D721Med (cell line): ENCODE measurements at regions not wholly inside any gene's neighbourhood (a gene's known extent, or its start where the extent isn't known, plus 50 kb on each side); places are given as distances from the start of the nearest gene placed in this dataset.

Source experiments
- DNase-seq: peaks from one replicate; pipeline ENCODE4 v3.0.0; 2011; ENCODE audit warnings: low spot score; ENCODE audit not compliant: insufficient read length
- FAIRE-seq: peaks from 2 replicates; lab custom pipeline; 2011; peaks lifted over from hg19 to GRCh38; lab: Jason Lieb, UNC
- TF ChIP-seq, protein P1 (sequence below): IDR thresholded peaks from 2 replicates; pipeline ENCODE4 v1.5.1; 2012; ENCODE audit warnings: mild to moderate bottlenecking, control low read depth; ENCODE audit not compliant: insufficient read depth; ENCODE audit errors: missing control alignments

DNA sequence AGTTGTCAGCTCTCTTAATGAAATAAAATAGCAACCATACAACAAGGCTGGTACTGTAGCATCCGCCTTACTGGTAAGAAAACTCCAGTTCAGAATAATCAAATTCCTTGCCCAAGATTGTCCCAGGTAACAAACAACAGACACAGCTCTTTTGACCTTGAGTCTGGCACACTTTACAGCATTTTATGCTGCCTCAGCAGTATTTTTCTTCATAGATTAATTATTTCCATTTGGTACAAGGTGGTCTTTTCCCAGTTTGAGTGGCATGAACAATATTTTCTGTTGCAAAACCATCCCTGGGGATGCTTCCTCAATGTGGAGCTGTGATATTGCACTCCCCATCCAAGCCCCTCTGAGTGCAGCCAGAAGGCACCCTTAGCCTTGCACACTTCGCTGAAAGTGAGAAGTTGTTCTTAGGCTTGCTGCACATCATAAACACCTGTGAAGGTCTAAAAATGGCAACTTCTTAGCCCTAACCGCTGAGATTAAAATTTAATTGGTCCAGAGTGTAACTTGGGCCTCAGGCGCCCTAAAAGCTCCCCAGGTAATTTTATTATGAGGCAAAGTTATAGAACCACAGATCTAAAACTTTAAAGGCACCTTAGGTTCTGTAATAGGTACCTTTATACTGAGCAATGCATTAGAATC is 523.3 kb downstream of the CMPK2 start:
- no peak for FAIRE-seq
- DNase-seq, result no peak
- TF ChIP-seq, protein P1, sequence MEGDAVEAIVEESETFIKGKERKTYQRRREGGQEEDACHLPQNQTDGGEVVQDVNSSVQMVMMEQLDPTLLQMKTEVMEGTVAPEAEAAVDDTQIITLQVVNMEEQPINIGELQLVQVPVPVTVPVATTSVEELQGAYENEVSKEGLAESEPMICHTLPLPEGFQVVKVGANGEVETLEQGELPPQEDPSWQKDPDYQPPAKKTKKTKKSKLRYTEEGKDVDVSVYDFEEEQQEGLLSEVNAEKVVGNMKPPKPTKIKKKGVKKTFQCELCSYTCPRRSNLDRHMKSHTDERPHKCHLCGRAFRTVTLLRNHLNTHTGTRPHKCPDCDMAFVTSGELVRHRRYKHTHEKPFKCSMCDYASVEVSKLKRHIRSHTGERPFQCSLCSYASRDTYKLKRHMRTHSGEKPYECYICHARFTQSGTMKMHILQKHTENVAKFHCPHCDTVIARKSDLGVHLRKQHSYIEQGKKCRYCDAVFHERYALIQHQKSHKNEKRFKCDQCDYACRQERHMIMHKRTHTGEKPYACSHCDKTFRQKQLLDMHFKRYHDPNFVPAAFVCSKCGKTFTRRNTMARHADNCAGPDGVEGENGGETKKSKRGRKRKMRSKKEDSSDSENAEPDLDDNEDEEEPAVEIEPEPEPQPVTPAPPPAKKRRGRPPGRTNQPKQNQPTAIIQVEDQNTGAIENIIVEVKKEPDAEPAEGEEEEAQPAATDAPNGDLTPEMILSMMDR, result no peak

DNA sequence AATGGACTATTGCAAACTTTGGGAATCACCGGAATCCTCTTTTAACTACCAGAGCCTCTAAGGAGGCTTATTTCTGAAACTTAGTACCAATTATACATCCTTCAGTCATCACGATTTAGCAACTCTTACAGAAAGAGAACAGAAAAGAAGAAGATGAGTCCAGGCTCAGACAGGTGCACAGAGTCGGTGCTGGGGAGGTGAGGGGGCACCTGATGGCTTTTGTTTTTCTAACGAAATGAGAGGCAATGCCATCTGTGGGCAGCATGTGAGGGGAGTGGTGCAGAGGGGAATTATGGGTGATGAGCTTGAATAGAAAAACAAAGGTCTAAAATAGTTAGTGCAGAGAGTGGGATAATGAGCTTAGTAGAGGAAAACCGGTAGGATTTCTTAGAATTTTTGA is 522.6 kb downstream of the CMPK2 start:
- FAIRE-seq (no peak), DNase-seq (no peak)
- TF ChIP-seq, protein P1, result no peak

DNA sequence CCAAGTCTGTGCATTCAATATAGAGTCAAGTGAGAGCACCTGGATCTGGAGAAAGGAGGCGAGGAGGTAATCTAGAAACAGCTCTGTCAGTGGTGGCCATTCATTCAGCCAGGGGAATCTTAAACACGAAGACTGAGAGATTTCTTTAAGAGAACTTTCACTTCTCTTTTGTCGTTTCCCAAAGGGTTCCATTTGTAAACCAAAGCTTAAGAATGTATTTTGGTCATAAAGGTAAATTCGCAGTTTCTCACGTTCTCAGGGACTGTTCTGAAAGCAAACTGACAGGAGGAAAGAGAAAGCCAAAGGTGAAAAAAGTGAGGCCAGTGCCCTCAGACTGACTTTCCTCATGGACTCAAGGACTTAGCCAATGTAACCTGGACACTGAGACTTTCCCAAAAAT is 513.5 kb downstream of the CMPK2 start:
- no peak for DNase-seq
- FAIRE-seq, result no peak
- TF ChIP-seq, protein P1, result no peak

DNA sequence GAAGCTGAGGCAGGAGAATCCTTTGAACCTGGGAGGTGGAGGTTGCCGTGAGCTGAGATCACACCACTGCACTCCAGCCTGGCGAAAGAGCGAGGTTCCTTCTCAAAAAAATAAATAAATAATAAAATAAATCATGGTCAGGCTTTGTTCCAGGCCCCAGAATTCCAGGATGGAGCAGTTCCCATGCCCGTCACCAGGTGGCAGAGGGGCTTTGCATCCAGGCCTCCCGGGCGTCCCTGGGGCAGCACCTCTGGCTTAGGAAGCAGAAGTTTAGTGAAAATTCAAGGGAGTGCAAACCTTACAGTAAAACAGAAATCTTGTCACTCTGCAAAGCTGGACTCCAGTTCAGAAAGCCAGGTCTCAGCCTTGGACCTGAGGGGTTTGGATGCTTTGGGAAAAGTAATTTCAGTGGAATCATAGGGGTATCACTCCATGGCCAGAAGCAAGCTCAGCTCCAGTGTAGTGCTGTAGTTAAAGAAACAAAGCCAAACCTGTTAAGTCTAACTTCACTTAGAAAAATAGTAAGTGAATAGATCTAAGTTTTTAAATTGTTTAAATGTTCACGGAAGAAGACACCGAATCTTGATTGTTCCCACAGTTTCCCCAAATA is 512.7 kb downstream of the CMPK2 start:
- no peak for FAIRE-seq
- DNase-seq, result no peak
- TF ChIP-seq, protein P1, result peak; percentile 11

DNA sequence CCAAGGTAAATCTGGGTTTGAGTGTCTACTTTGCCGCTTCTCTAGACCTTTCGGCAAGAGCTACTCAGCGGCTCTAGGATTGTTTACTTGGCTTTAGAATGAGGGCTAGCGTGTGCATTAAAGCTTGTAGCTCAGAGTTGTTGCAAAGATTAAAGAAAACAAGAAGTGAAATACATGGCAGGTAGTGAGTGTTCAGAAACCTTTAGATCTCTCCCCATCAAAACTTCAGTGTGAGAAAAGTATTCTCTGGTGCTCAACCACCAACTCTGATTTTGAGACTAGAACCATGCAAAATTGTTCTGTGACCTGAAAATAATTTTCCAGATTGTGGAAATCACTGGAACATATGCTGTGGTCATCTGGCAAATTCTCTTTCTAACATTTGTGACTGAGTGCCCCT is 512.0 kb downstream of the CMPK2 start:
- FAIRE-seq (no peak), DNase-seq (no peak)
- TF ChIP-seq, protein P1, result no peak

DNA sequence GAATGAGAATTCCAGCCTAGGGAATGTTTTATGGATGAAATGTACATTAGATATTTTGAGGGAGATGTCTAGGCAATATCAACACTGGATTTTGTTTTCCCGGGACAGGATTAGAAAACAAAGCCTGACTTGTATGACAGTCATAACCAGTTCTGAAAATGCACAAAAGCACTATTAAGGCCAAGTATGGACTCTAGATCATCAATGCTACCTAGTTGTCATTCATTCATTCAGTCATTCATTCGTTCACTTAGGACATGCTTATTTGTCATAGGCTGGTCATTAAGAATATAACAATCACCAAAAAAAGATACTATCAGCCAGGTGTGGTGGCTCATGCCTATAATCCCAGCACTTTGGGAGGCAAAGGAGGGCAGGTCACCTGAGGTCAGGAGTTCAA is 511.2 kb downstream of the CMPK2 start:
- FAIRE-seq, result no peak
- TF ChIP-seq, protein P1, result no peak
- DNase-seq, result no peak

DNA sequence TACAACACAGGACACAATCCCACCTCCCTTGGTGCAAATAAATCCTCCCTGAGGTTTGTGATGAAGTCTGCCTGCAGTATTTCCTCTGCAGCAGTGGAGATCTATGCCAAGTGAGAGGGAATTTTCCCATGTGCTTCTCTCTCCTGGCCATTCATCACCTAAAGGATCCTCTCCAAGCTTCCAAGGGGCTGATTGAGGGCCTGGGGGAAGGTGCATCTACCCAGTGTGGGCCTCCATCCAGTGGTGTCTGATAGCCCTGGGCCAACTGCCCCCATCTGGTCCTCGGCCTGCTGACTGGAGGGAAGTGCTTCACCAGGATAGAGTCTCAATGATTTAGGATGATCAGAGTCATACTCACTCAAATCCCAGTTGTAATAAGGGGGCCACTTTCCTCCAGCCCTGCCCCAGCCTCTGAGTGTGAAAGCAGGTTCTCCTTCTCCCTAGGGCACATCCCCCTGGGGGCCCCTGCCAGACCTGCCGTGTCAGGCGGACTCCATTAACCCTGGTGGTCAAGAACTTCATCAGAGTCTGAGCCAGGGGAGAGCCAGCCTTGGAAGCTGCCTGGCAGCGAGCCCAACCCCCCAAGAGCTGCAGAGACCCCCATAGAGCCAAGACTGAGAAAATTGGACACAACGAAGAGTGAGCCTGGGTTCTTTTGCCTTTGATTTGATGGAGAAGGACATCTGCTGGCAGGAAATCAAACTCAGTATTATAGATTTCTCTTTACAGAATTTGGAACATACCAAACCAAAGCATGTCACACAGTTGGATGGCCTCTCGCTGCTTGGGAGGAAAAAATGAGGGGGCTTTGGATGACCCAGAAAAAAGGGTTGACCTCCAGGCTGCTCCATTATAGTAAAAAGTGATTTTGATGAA is 509.6 kb downstream of the CMPK2 start:
- FAIRE-seq, result no peak
- DNase-seq, result no peak
- TF ChIP-seq, protein P1, result no peak
